GM23248 (cell line): ENCODE measurements at regions not wholly inside any gene's neighbourhood (a gene's known extent, or its start where the extent isn't known, plus 50 kb on each side); places are given as distances from the start of the nearest gene placed in this dataset.

ENCODE experiments used
- DNase-seq: peaks from one replicate; pipeline ENCODE4 v3.0.0-alpha.2; 2015
- H2AFZ ChIP-seq: fragments of 200-600 bp; sonication (generic); 2 replicates; pipeline ENCODE4 v1.6.1; 2016; ENCODE audit warnings: antibody characterized with exemption
- H3F3A ChIP-seq: fragments of 200-600 bp; sonication (generic); 2 replicates; pipeline ENCODE4 v1.6.1; 2016; ENCODE audit warnings: mild to moderate bottlenecking, antibody characterized with exemption, mixed run types; ENCODE audit not compliant: insufficient read depth
- H3K27ac ChIP-seq: fragments of 200-600 bp; sonication (generic); 2 replicates; pipeline ENCODE4 v1.5.1; 2016; ENCODE audit warnings: mild to moderate bottlenecking
- H3K27me3 ChIP-seq: fragments of 200-600 bp; sonication (generic); replicated peaks from 2 replicates; pipeline ENCODE4 v1.6.1; 2016; ENCODE audit warnings: mild to moderate bottlenecking; ENCODE audit not compliant: insufficient read depth
- H3K36me3 ChIP-seq: fragments of 200-600 bp; sonication (generic); 2 replicates; pipeline ENCODE4 v1.6.1; 2016; ENCODE audit warnings: low read depth, mild to moderate bottlenecking
- H3K4me1 ChIP-seq: fragments of 200-600 bp; sonication (generic); 2 replicates; pipeline ENCODE4 v1.6.1; 2016; ENCODE audit warnings: mild to moderate bottlenecking; ENCODE audit not compliant: insufficient read depth
- H3K4me2 ChIP-seq: fragments of 200-600 bp; sonication (generic); one replicate; pipeline ENCODE4 v1.6.1; 2016; ENCODE audit warnings: mild to moderate bottlenecking; ENCODE audit not compliant: unreplicated experiment
- H3K4me3 ChIP-seq: fragments of 200-600 bp; sonication (generic); 2 replicates; pipeline ENCODE4 v1.5.1; 2016; ENCODE audit warnings: mild to moderate bottlenecking
- H3K79me2 ChIP-seq: fragments of 200-600 bp; sonication (generic); 2 replicates; pipeline ENCODE4 v1.6.1; 2016; ENCODE audit warnings: mild to moderate bottlenecking; ENCODE audit not compliant: insufficient read depth
- H3K9ac ChIP-seq: fragments of 200-600 bp; sonication (generic); 2 replicates; pipeline ENCODE4 v1.6.1; 2016; ENCODE audit warnings: mild to moderate bottlenecking
- H3K9me2 ChIP-seq: fragments of 200-600 bp; sonication (generic); 2 replicates; pipeline ENCODE4 v1.6.1; 2016; ENCODE audit warnings: mixed run types, mild to moderate bottlenecking, moderate library complexity; ENCODE audit not compliant: insufficient read depth
- H3K9me3 ChIP-seq: fragments of 200-600 bp; sonication (generic); one replicate; pipeline ENCODE4 v1.6.1; 2017; ENCODE audit warnings: low read depth
- H4K20me1 ChIP-seq: fragments of 200-600 bp; sonication (generic); 2 replicates; pipeline ENCODE4 v1.6.0; 2016; ENCODE audit not compliant: insufficient read depth
- EZH2 ChIP-seq: fragments of 200-600 bp; sonication (generic); IDR thresholded peaks from 2 replicates; pipeline ENCODE4 v1.6.1; 2018; ENCODE audit warnings: antibody characterized with exemption, mild to moderate bottlenecking; ENCODE audit not compliant: insufficient read depth, poor library complexity, severe bottlenecking
- EZH2phosphoT487 ChIP-seq: fragments of 200-600 bp; sonication (generic); IDR thresholded peaks from 2 replicates; pipeline ENCODE4 v1.6.1; 2018; ENCODE audit warnings: antibody characterized with exemption, moderate library complexity, mild to moderate bottlenecking, low read depth; ENCODE audit not compliant: insufficient read depth
- WGBS, 2 experiments: methylation state at CpG; one replicate each; pipeline ENCODE4 v1.1.6; 2015 to 2017; ENCODE audit warnings: low lambda C conversion rate in 2 of 2, low coverage in 1 of 2; ENCODE audit errors: missing lambda C conversion rate in 2 of 2; 5-methylcytosine and 5-hydroxymethylcytosine counted together
- in situ Hi-C: fragments of 300-500 bp; cut with MboI; formaldehyde crosslinking; loops from 2 replicates; pipeline ENCODE4 v1.15.0; 2020

DNA sequence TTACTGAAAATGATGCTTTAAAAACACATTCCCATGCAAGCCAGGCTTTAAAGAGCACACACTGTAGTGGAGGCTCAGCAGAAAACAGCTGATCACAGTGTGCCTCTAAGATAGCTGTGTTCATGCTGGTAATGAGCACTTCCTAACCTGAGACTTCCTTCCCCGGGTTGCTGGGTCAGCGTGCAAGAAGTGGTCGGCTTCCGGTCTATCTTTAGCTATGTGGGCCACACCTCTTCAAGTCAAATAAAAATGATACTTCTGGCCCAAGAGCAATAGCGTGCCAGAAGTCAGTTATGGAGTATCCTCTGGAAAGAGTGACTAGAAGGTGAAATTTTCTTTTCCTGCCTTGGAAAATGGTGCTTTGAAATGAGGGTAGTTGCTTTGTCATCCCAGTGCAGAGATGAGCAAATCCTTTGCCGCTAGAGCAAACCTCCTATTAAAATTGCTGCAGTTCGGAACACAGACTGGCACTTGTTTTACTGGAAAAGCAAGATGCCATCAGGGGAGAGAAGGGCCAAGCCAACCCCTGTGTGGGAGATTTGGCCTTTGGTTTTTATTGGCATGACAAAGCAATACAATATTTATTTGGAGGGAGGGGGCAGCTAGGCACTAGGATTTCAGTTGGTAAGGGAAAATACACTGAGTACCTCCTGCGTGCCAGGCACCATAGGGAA, 64.2 kb downstream of the ARHGAP35 start:
- in situ Hi-C loops: no loop called here
- H3K27me3 ChIP-seq: no peaks in the 10 kb centered on the region
- no peak for TF ChIP-seq EZH2phosphoT487
- TF ChIP-seq EZH2: no peak

DNA sequence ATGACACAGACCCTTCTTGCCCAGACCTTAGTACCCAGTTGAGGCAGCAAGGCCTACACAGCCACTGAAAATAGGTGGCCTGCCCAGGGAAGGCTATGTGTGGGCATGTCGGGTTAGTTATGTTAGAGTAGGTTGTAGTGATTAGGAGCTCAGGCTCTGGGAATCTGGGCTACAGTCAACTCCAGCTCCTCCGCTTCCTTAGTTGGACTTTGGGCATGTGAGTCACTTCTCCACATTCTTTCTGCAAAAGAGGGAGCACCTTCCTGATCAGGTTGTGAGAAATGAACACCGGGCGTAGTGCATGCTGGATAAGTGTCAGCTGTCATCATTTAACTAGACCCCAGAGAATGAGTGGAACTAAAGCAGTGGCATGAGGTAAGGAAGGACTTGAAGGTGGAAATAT, 64.8 kb downstream of the ARHGAP35 start:
- in situ Hi-C loops: no loop called here
- H3K27ac ChIP-seq: peak overlapping the region; percentile 78
- no peak for TF ChIP-seq EZH2
- no peak for TF ChIP-seq EZH2phosphoT487

More for the DNA sequence above, 64.2 kb downstream of the ARHGAP35 start:
- Histone ChIP-seq H3K4me2 (peak overlapping the region; percentile 55), H3K9ac (peak overlapping the region; percentile 53), H3K4me1 (peaks cover 32% of the 10 kb centered on the region), H3K4me3 (peak overlapping the region; percentile 7; the same call in 1 of the 2 replicates), H3K9me3 (no peaks in the 10 kb centered on the region), H3K27ac (peak overlapping the region; percentile 78), H2AFZ (no peak overlapping the region), H4K20me1 (peaks cover 4% of the 10 kb centered on the region; the same call in 1 of the 2 replicates), H3K36me3 (peaks cover 31% of the 10 kb centered on the region; the same call in 1 of the 2 replicates), H3K9me2 (no peaks in the 10 kb centered on the region), H3F3A (peaks cover 36% of the 10 kb centered on the region), H3K79me2 (peaks cover 100% of the 10 kb centered on the region)
- peak; percentile 79 for DNase-seq
- 27 to 28% methylated on average over 8 of the region's 8 CpGs for WGBS, 2 experiments

DNA sequence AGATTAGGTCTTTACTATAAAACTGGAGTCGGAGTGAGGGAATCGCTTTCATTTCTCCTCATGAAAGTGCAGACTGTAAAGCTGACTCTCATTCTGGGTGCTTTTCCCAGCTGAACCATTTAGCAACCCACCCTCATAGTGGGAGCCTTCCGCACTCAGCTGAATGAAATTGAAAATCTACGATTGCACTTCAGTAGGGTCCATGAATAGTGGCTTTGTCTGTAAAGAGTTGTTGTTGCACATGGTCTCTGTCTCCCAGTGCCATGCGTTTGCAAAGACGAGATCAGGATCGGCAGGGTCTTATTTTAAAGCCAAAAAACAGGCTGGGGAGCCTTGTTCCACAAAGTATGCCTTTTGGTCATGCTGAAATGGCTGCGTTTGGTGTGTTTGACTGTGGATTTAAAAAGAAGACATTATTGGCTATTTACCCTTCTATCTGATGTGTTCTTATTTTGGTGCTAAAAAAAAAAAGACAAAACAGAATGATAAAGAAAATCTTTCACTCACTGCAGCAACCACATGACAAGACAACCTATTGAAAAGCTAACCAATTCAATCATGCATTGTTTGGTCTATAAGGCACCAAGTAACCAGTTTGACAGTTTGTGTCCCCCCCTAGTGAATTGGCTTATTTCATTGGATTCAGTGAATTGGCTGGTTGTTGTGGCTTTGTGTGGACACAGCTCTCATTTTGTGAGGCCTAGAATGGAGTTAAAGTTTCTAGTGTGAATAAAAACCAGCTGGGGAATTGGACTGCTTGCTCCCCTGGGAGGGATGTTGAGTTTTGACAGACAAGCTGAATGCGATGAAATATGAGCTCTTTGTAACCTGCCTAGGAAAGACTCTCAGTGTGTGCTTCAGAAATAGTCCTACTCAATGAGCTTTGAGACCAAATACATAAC, 65.6 kb downstream of the ARHGAP35 start:
- DNase-seq: no peak
- peak overlapping the region; percentile 12; the same call in 1 of the 2 replicates for H3K27ac ChIP-seq
- H3K4me2 ChIP-seq: no peak overlapping the region
- WGBS, 2 experiments: 74 to 75% methylated on average over 9 of the region's 9 CpGs
- H3K4me1 ChIP-seq: peaks cover 39% of the 10 kb centered on the region
- in situ Hi-C loops: no loop called here
- H3K79me2 ChIP-seq: peaks cover 100% of the 10 kb centered on the region
- no peak for TF ChIP-seq EZH2
- TF ChIP-seq EZH2phosphoT487: no peak
- no peaks in the 10 kb centered on the region for H3K9me2 ChIP-seq
- no peak overlapping the region for H3K4me3 ChIP-seq
- H3K9ac ChIP-seq: no peak overlapping the region
- peaks cover 29% of the 10 kb centered on the region; the same call in 1 of the 2 replicates for H3F3A ChIP-seq
- H3K9me3 ChIP-seq: no peaks in the 10 kb centered on the region
- peaks cover 19% of the 10 kb centered on the region; the same call in 1 of the 2 replicates for H3K36me3 ChIP-seq
- peaks cover 4% of the 10 kb centered on the region; the same call in 1 of the 2 replicates for H4K20me1 ChIP-seq
- H2AFZ ChIP-seq: no peak overlapping the region
- H3K27me3 ChIP-seq: no peaks in the 10 kb centered on the region

More for the DNA sequence above, 64.8 kb downstream of the ARHGAP35 start:
- Histone ChIP-seq H3K36me3 (peaks cover 25% of the 10 kb centered on the region; the same call in 1 of the 2 replicates), H4K20me1 (peaks cover 4% of the 10 kb centered on the region; the same call in 1 of the 2 replicates), H3K4me1 (peaks cover 32% of the 10 kb centered on the region), H3F3A (peaks cover 33% of the 10 kb centered on the region; the same call in 1 of the 2 replicates), H3K9me3 (no peaks in the 10 kb centered on the region), H3K9ac (peak overlapping the region; percentile 53), H3K27me3 (no peaks in the 10 kb centered on the region), H3K4me3 (no peak overlapping the region; the same call in 1 of the 2 replicates), H2AFZ (no peak overlapping the region), H3K9me2 (no peaks in the 10 kb centered on the region), H3K79me2 (peaks cover 100% of the 10 kb centered on the region), H3K4me2 (peak overlapping the region; percentile 55)
- peak; percentile 45 for DNase-seq
- 88 to 95% methylated on average over 4 of the region's 4 CpGs for WGBS, 2 experiments

DNA sequence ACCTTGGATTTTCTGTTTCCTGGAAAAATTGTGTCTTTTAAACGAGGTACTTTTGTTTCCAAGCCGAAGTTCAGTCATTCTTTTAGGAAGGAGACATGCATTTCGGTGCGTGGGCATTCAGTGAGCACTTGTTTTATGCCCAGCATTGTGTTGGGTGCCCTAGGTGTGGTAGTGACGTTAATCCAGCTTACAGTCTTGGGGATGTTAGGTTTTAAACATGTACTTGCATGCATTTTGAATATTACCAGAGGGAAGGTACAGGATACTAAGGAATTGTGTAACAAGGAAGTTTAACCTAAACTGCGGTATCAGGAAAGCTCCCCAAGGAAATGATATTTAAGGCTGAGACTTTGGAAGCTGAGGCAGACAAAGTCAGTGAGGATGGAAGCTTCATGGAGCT, 66.3 kb downstream of the ARHGAP35 start:
- 62 to 70% methylated on average over 6 of the region's 6 CpGs for WGBS, 2 experiments
- H3K4me3 ChIP-seq: no peak overlapping the region
- H3F3A ChIP-seq: peaks cover 30% of the 10 kb centered on the region; the same call in 1 of the 2 replicates
- H3K27ac ChIP-seq: no peak overlapping the region
- H3K4me1 ChIP-seq: peaks cover 46% of the 10 kb centered on the region
- H3K9me2 ChIP-seq: no peaks in the 10 kb centered on the region
- peaks cover 100% of the 10 kb centered on the region for H3K79me2 ChIP-seq
- H3K36me3 ChIP-seq: peaks cover 12% of the 10 kb centered on the region; the same call in 1 of the 2 replicates
- no peak overlapping the region for H2AFZ ChIP-seq
- H3K9me3 ChIP-seq: no peaks in the 10 kb centered on the region
- in situ Hi-C loops: no loop called here
- H3K27me3 ChIP-seq: no peaks in the 10 kb centered on the region
- H4K20me1 ChIP-seq: peaks cover 4% of the 10 kb centered on the region; the same call in 1 of the 2 replicates
- TF ChIP-seq EZH2phosphoT487: no peak
- DNase-seq: no peak
- H3K9ac ChIP-seq: no peak overlapping the region
- H3K4me2 ChIP-seq: no peak overlapping the region
